Tibial artery (tissue), 4 donors: ENCODE measurements at regions not wholly inside any gene's neighbourhood (a gene's known extent, or its start where the extent isn't known, plus 50 kb on each side); places are given as distances from the start of the nearest gene placed in this dataset.

ENCODE experiments used
- DNase-seq, 2 donors: peaks; one replicate each; pipeline ENCODE4 v3.0.0-alpha.2; 2019
- H3K27ac ChIP-seq, 2 donors: fragments of 200-600 bp; sonication (generic) in 1 of 2; 1 replicate in 1 of 2; 2 replicates in 1 of 2; pipeline ENCODE4 v1.5.1; 2018 to 2019; ENCODE audit warnings: mild to moderate bottlenecking in 1 of 2
- H3K27me3 ChIP-seq, 2 donors: fragments of 200-600 bp; sonication (generic) in 1 of 2; one replicate each; pipeline versions ENCODE4 v1.5.1 to v1.6.0; 2016 to 2019
- H3K36me3 ChIP-seq, 3 donors: fragments of 200-600 bp; sonication (generic) in 2 of 3; one replicate each; pipeline ENCODE4 v1.5.1; 2016 to 2019; ENCODE audit warnings: mild to moderate bottlenecking in 2 of 3
- H3K4me1 ChIP-seq, 4 donors: fragments of 200-600 bp; sonication (generic) in 2 of 4; 1 replicate in 3 of 4; 2 replicates in 1 of 4; pipeline ENCODE4 v1.5.1; 2016 to 2019
- H3K4me3 ChIP-seq, 2 donors: fragments of 200-600 bp; sonication (generic) in 1 of 2; 1 replicate in 1 of 2; 2 replicates in 1 of 2; pipeline ENCODE4 v1.5.1; 2018 to 2019; ENCODE audit warnings: mild to moderate bottlenecking in 2 of 2
- H3K9me3 ChIP-seq, 3 donors: fragments of 200-600 bp; sonication (generic) in 1 of 3; one replicate each; pipeline ENCODE4 v1.5.1; 2016 to 2019
- CTCF ChIP-seq, 2 experiments: fragments of 200-600 bp in 1 of 2; fragments of 450-650 bp in 1 of 2; IDR thresholded peaks; one replicate each; pipeline ENCODE4 v1.5.1; 2017 to 2019; ENCODE audit warnings: antibody characterized with exemption in 2 of 2, mild to moderate bottlenecking in 1 of 2, moderate library complexity in 1 of 2
- intact Hi-C: fragments of 100-400 bp; cut with DNase I; formaldehyde crosslinking; loops from one replicate; pipeline ENCODE4 v1.15.0; 2023; ENCODE audit warnings: low total_unique reads

GRCh38 chr3:64399205-64399800 is 174.0 kb upstream of the PRICKLE2 start:
- no peaks in the 10 kb centered on the region for H3K4me1 ChIP-seq
- peak; percentile 74 to 80 for TF ChIP-seq CTCF (IDR thresholded peaks at IDR 0.05)
- intact Hi-C loops, result loop anchor here (2.0 kb wide), 1 partner anchor 369 kb away; no protein-coding TSS in a partner anchor
- DNase-seq, result no peak
- no peaks in the 10 kb centered on the region for H3K36me3 ChIP-seq
- H3K4me3 ChIP-seq, result no peak overlapping the region
- no peaks in the 10 kb centered on the region for H3K27me3 ChIP-seq
- no peak overlapping the region for H3K27ac ChIP-seq
- no peaks in the 10 kb centered on the region for H3K9me3 ChIP-seq

- TF ChIP-seq CTCF (IDR thresholded peaks at IDR 0.05), result no peak
- no peaks in the 10 kb centered on the region for H3K4me1 ChIP-seq
- H3K4me3 ChIP-seq, result no peak overlapping the region
- H3K9me3 ChIP-seq, result no peaks in the 10 kb centered on the region
- DNase-seq, result no peak
- H3K27ac ChIP-seq, result peak overlapping the region in 1 of 2 donors; percentile 0
- intact Hi-C loops, result loop anchor here (2.0 kb wide), 1 partner anchor 368 kb away; no protein-coding TSS in a partner anchor
- no peaks in the 10 kb centered on the region for H3K36me3 ChIP-seq
- H3K27me3 ChIP-seq, result no peaks in the 10 kb centered on the region
Observed at GRCh38 chr3:64398476-64398875, 173.2 kb upstream of the PRICKLE2 start.

- H3K27me3 ChIP-seq, result no peaks in the 10 kb centered on the region
- H3K9me3 ChIP-seq, result no peaks in the 10 kb centered on the region
- no peaks in the 10 kb centered on the region for H3K4me1 ChIP-seq
- intact Hi-C loops, result loop anchor here (2.0 kb wide), 1 partner anchor 367 kb away; no protein-coding TSS in a partner anchor
- TF ChIP-seq CTCF (IDR thresholded peaks at IDR 0.05), result no peak
- DNase-seq, result no peak
- H3K4me3 ChIP-seq, result no peak overlapping the region
- H3K36me3 ChIP-seq, result no peaks in the 10 kb centered on the region
- H3K27ac ChIP-seq, result peak overlapping the region in 1 of 2 donors; percentile 0
Observed at GRCh38 chr3:64398006-64398405, 172.7 kb upstream of the PRICKLE2 start.

- Histone ChIP-seq H3K4me1 (no peaks in the 10 kb centered on the region), H3K9me3 (no peaks in the 10 kb centered on the region), H3K27ac (peak overlapping the region in 1 of 2 donors; percentile 0), H3K36me3 (no peaks in the 10 kb centered on the region), H3K27me3 (no peaks in the 10 kb centered on the region), H3K4me3 (no peak overlapping the region)
- DNase-seq, result no peak
- intact Hi-C loops, result no loop called here
- no peak for TF ChIP-seq CTCF (IDR thresholded peaks at IDR 0.05)
Observed at GRCh38 chr3:64397573-64397972, 172.3 kb upstream of the PRICKLE2 start.

- intact Hi-C loops, result no loop called here
- DNase-seq, result no peak
- Histone ChIP-seq H3K27me3 (no peaks in the 10 kb centered on the region), H3K9me3 (no peaks in the 10 kb centered on the region), H3K4me1 (no peaks in the 10 kb centered on the region), H3K36me3 (no peaks in the 10 kb centered on the region), H3K4me3 (no peak overlapping the region), H3K27ac (no peak overlapping the region)
- TF ChIP-seq CTCF (IDR thresholded peaks at IDR 0.05), result no peak
Observed at GRCh38 chr3:64395490-64395889, 170.2 kb upstream of the PRICKLE2 start.
